Natural killer cell (primary cell): ENCODE measurements at regions not wholly inside any gene's neighbourhood (a gene's known extent, or its start where the extent isn't known, plus 50 kb on each side); places are given as distances from the start of the nearest gene placed in this dataset.
A peak's percentile ranks its signal among the peaks of the same experiment; 100 is the strongest.

Experiments used
- ATAC-seq, 3 donors: fragments of 150-1000 bp in 2 of 3; fragments of 200-7000 bp in 1 of 3; cut with Tn5 transposase; 1 replicate in 1 of 3; 2 replicates in 2 of 3; pipeline ENCODE4 v1.10.0; 2021; ENCODE audit warnings: mild to moderate bottlenecking in 2 of 3, moderate library complexity in 2 of 3
- DNase-seq, 2 donors: peaks; one replicate each; pipeline versions ENCODE4 v3.0.0 to v3.0.0-alpha.2; 2013 to 2021; ENCODE audit warnings: mixed read lengths in 1 of 2
- H3K27ac ChIP-seq: one replicate; pipeline ENCODE4 v1.5.1; 2013; ENCODE audit warnings: mild to moderate bottlenecking, low read length
- H3K27me3 ChIP-seq: one replicate; pipeline ENCODE4 v1.6.1; 2013; ENCODE audit warnings: low read length; ENCODE audit not compliant: control insufficient read depth, insufficient read depth
- H3K36me3 ChIP-seq: one replicate; pipeline ENCODE4 v1.6.1; 2013; ENCODE audit warnings: low read length; ENCODE audit not compliant: control insufficient read depth, insufficient read depth
- H3K4me1 ChIP-seq: one replicate; pipeline ENCODE4 v1.6.1; 2013; ENCODE audit warnings: low read length; ENCODE audit not compliant: control insufficient read depth, insufficient read depth
- H3K4me3 ChIP-seq: one replicate; pipeline ENCODE4 v1.5.1; 2013; ENCODE audit warnings: low read length
- H3K9me3 ChIP-seq: one replicate; pipeline ENCODE4 v1.6.1; 2013; ENCODE audit warnings: low read length; ENCODE audit not compliant: control insufficient read depth, insufficient read depth
- H3K27ac Mint-ChIP-seq, 2 donors: one replicate each; pipeline ENCODE4 v1.8.0; 2022; ENCODE audit warnings: mild to moderate bottlenecking in 2 of 2, mixed read lengths in 2 of 2, moderate library complexity in 1 of 2
- H3K27me3 Mint-ChIP-seq, 2 donors: one replicate each; pipeline ENCODE4 v1.8.0; 2022; ENCODE audit warnings: low read depth in 2 of 2, mixed read lengths in 2 of 2
- H3K36me3 Mint-ChIP-seq: one replicate; pipeline ENCODE4 v1.8.0; 2022; ENCODE audit warnings: mixed read lengths
- H3K4me1 Mint-ChIP-seq, 2 donors: one replicate each; pipeline ENCODE4 v1.8.0; 2022; ENCODE audit warnings: mixed read lengths in 2 of 2
- H3K4me3 Mint-ChIP-seq: one replicate; pipeline ENCODE4 v1.8.0; 2022; ENCODE audit warnings: mild to moderate bottlenecking, moderate library complexity, mixed read lengths
- H3K9me3 Mint-ChIP-seq, 2 donors: one replicate each; pipeline ENCODE4 v1.8.0; 2022; ENCODE audit warnings: mixed read lengths in 2 of 2
- WGBS: methylation state at CpG from one replicate; pipeline ENCODE4 v1.1.7; 2013; ENCODE audit warnings: missing lambda C conversion rate; ENCODE audit not compliant: insufficient coverage; 5-methylcytosine and 5-hydroxymethylcytosine counted together
- intact Hi-C: fragments of 100-400 bp; cut with micrococcal nuclease; formaldehyde crosslinking; loops from one replicate; pipeline ENCODE4 v1.14.2; 2022
- TF ChIP-seq, protein P1 (sequence below): fragments of 200-600 bp; IDR thresholded peaks from one replicate; pipeline ENCODE4 v1.8.0; 2022; ENCODE audit warnings: antibody characterized with exemption

- Histone ChIP-seq H3K4me3 (no peak overlapping the region), H3K4me1 (peaks cover 15% of the 10 kb centered on the region), H3K36me3 (no peaks in the 10 kb centered on the region), H3K9me3 (no peaks in the 10 kb centered on the region), H3K27ac (no peak overlapping the region), H3K27me3 (no peaks in the 10 kb centered on the region)
- Mint-ChIP-seq H3K4me3 (peak overlapping the region; percentile 70), H3K9me3 (no peaks in the 10 kb centered on the region), H3K27ac (no peak overlapping the region), H3K4me1 (peaks cover 17 to 19% of the 10 kb centered on the region in 2 donors), H3K36me3 (no peaks in the 10 kb centered on the region), H3K27me3 (peaks cover 7 to 13% of the 10 kb centered on the region in 2 donors)
- ATAC-seq (no peak), DNase-seq (no peak)
- TF ChIP-seq, protein P1, sequence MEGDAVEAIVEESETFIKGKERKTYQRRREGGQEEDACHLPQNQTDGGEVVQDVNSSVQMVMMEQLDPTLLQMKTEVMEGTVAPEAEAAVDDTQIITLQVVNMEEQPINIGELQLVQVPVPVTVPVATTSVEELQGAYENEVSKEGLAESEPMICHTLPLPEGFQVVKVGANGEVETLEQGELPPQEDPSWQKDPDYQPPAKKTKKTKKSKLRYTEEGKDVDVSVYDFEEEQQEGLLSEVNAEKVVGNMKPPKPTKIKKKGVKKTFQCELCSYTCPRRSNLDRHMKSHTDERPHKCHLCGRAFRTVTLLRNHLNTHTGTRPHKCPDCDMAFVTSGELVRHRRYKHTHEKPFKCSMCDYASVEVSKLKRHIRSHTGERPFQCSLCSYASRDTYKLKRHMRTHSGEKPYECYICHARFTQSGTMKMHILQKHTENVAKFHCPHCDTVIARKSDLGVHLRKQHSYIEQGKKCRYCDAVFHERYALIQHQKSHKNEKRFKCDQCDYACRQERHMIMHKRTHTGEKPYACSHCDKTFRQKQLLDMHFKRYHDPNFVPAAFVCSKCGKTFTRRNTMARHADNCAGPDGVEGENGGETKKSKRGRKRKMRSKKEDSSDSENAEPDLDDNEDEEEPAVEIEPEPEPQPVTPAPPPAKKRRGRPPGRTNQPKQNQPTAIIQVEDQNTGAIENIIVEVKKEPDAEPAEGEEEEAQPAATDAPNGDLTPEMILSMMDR = peak; percentile 26
- intact Hi-C loops = no loop called here
Observed at GRCh38 chrX:1027680-1028079, 184.8 kb downstream of the CRLF2 start.

- no peaks in the 10 kb centered on the region for H3K9me3 ChIP-seq
- TF ChIP-seq, protein P1 = no peak
- Mint-ChIP-seq H3K27me3 (peaks cover 7 to 13% of the 10 kb centered on the region in 2 donors), H3K4me1 (peaks cover 17 to 19% of the 10 kb centered on the region in 2 donors), H3K9me3 (no peaks in the 10 kb centered on the region), H3K4me3 (peak overlapping the region; percentile 70), H3K27ac (no peak overlapping the region), H3K36me3 (no peaks in the 10 kb centered on the region)
- ATAC-seq (no peak), DNase-seq (peak in 1 of 2 donors; percentile 8)
- H3K27me3 ChIP-seq = no peaks in the 10 kb centered on the region
- no peak overlapping the region for H3K27ac ChIP-seq
- no peaks in the 10 kb centered on the region for H3K36me3 ChIP-seq
- peaks cover 15% of the 10 kb centered on the region for H3K4me1 ChIP-seq
- WGBS = 24% methylated on average over 18 of the region's 18 CpGs
- no peak overlapping the region for H3K4me3 ChIP-seq
- intact Hi-C loops = no loop called here
Observed at GRCh38 chrX:1027133-1027532, 185.3 kb downstream of the CRLF2 start.

DNA sequence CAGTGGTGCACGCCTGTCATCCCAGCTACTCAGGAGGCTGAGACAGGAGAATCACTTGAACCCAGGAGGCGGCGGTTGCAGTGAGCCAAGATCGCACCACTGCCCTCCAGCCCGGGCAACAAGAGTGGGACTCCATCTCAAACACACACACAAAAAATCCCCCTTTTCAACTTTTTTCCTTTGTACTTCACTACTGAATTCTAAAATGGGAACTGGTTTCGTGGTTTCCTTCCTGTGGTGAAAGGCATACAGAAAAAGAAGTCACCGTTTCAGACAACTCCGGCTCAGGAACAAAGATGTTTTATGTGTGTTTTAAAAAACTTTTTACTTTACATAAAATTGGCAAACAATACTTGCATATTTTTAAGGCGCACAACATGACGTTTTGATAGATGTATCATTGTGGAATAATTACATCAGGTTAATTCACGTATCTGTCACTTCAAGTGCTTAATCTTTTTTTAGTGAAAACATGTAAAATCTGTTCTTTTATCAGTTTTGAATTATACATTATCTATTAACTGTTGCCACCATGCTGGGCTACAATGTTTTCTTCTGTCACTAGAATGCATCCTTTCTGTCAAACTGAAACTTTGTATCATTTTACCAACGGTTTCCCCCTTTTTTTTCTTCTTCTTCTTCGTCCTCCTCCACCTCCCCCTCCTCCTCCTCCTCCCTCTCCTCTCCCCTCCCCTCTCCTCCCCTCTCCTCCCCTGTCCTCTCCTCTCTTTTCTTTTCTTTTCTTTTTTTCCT, 186.0 kb downstream of the CRLF2 start:
- H3K27ac ChIP-seq = no peak overlapping the region
- no peak overlapping the region for H3K27ac Mint-ChIP-seq
- ATAC-seq = peak in 1 of 3 donors; percentile 25

More for the DNA sequence above, 186.0 kb downstream of the CRLF2 start:
- H3K9me3 ChIP-seq = peaks cover 3% of the 10 kb centered on the region
- no peaks in the 10 kb centered on the region for H3K9me3 Mint-ChIP-seq
- 3% methylated on average over 11 of the region's 13 CpGs for WGBS
- peak overlapping the region; percentile 70 for H3K4me3 Mint-ChIP-seq
- DNase-seq = peak in 1 of 2 donors; percentile 49
- no peak overlapping the region for H3K4me3 ChIP-seq
- no peaks in the 10 kb centered on the region for H3K36me3 Mint-ChIP-seq
- H3K36me3 ChIP-seq = no peaks in the 10 kb centered on the region
- H3K4me1 Mint-ChIP-seq = peaks cover 17 to 19% of the 10 kb centered on the region in 2 donors
- no peaks in the 10 kb centered on the region for H3K27me3 ChIP-seq
- intact Hi-C loops = no loop called here
- peaks cover 7 to 13% of the 10 kb centered on the region in 2 donors for H3K27me3 Mint-ChIP-seq
- H3K4me1 ChIP-seq = peaks cover 15% of the 10 kb centered on the region
- TF ChIP-seq, protein P1 = no peak
